HEK293 (cell line): ENCODE measurements at regions not wholly inside any gene's neighbourhood (a gene's known extent, or its start where the extent isn't known, plus 50 kb on each side); places are given as distances from the start of the nearest gene placed in this dataset.

ENCODE experiments used
- CTCF ChIA-PET: fragments of 350-600 bp; formaldehyde crosslinking; extraction: SDS; loops from one replicate; lab custom pipeline; 2021; ENCODE audit warnings: antibody characterized with exemption; lab: Yijun Ruan, JAX
- POLR2A ChIA-PET: fragments of 300-600 bp; formaldehyde crosslinking; extraction: SDS; loops from one replicate; lab custom pipeline; 2020; ENCODE audit warnings: antibody characterized with exemption, inconsistent platforms; lab: Yijun Ruan, JAX
- H3K27ac ChIP-seq: fragments of 200-500 bp; sonication (Bioruptor generic); 2 replicates; pipeline ENCODE4 v1.5.1; 2014; ENCODE audit warnings: low read depth, low read length, control low read depth, inconsistent platforms; ENCODE audit errors: extremely low read depth
- H3K36me3 ChIP-seq, 2 experiments: fragments of 200-500 bp in 1 of 2; sonication (Bioruptor generic) in 1 of 2; 1 replicate in 1 of 2; 2 replicates in 1 of 2; pipeline ENCODE4 v1.5.1; 2014 to 2017; ENCODE audit warnings: inconsistent platforms in 2 of 2, low read length in 2 of 2; ENCODE audit not compliant: control insufficient read depth in 2 of 2, insufficient read depth in 1 of 2
- H3K4me1 ChIP-seq: fragments of 200-500 bp; sonication (Bioruptor generic); 2 replicates; pipeline ENCODE4 v1.5.1; 2014; ENCODE audit warnings: mild to moderate bottlenecking, low read length, inconsistent platforms; ENCODE audit not compliant: control insufficient read depth, insufficient read depth
- H3K4me3 ChIP-seq: 2 replicates; pipeline ENCODE4 v1.5.1; 2011; ENCODE audit warnings: low read depth, mild to moderate bottlenecking, control low read depth, low read length, moderate library complexity
- H3K9me3 ChIP-seq: fragments of 200-500 bp; sonication (Bioruptor generic); 2 replicates; pipeline ENCODE4 v1.5.1; 2014; ENCODE audit warnings: low read depth, low read length, inconsistent platforms; ENCODE audit not compliant: control insufficient read depth, insufficient read depth
- OSR2 ChIP-seq: fragments of 450-650 bp; formaldehyde crosslinking; IDR thresholded peaks from 2 replicates; pipeline ENCODE4 v1.5.1; 2016; ENCODE audit warnings: missing biosample characterization, missing genetic modification characterization
- REPIN1 ChIP-seq: fragments of 450-650 bp; formaldehyde crosslinking; IDR thresholded peaks from 2 replicates; pipeline ENCODE4 v1.5.1; 2017; ENCODE audit warnings: missing biosample characterization, missing genetic modification characterization, low read depth
- SCRT2 ChIP-seq: fragments of 450-650 bp; formaldehyde crosslinking; IDR thresholded peaks from 2 replicates; pipeline ENCODE4 v1.5.1; 2016; ENCODE audit warnings: missing biosample characterization, missing genetic modification characterization
- ZBTB6 ChIP-seq: fragments of 450-650 bp; formaldehyde crosslinking; IDR thresholded peaks from 2 replicates; pipeline ENCODE4 v1.5.1; 2017; ENCODE audit warnings: missing biosample characterization, missing genetic modification characterization
- ZNF214 ChIP-seq: fragments of 450-650 bp; formaldehyde crosslinking; IDR thresholded peaks from 2 replicates; pipeline ENCODE4 v1.5.1; 2017; ENCODE audit warnings: missing biosample characterization, mild to moderate bottlenecking, missing genetic modification characterization, borderline replicate concordance
- ZNF239 ChIP-seq: fragments of 450-650 bp; formaldehyde crosslinking; IDR thresholded peaks from 2 replicates; pipeline ENCODE4 v1.5.1; 2016; ENCODE audit warnings: missing biosample characterization, missing genetic modification characterization
- ZNF426 ChIP-seq: fragments of 450-650 bp; formaldehyde crosslinking; IDR thresholded peaks from 2 replicates; pipeline ENCODE4 v1.5.1; 2017; ENCODE audit warnings: missing biosample characterization, missing genetic modification characterization, mild to moderate bottlenecking, inconsistent platforms, moderate library complexity
- ZNF433 ChIP-seq: fragments of 450-650 bp; formaldehyde crosslinking; IDR thresholded peaks from 2 replicates; pipeline ENCODE4 v1.5.1; 2016; ENCODE audit warnings: missing biosample characterization, missing genetic modification characterization, low read depth
- ZNF48 ChIP-seq: fragments of 450-650 bp; formaldehyde crosslinking; IDR thresholded peaks from 2 replicates; pipeline ENCODE4 v1.5.1; 2016; ENCODE audit warnings: missing biosample characterization, missing genetic modification characterization
- ZNF596 ChIP-seq: fragments of 450-650 bp; IDR thresholded peaks from 2 replicates; pipeline ENCODE4 v1.5.0; 2018; ENCODE audit warnings: missing biosample characterization, mild to moderate bottlenecking, missing genetic modification characterization, moderate library complexity
- ZNF639 ChIP-seq: fragments of 450-650 bp; formaldehyde crosslinking; IDR thresholded peaks from 2 replicates; pipeline ENCODE4 v1.5.1; 2016; ENCODE audit warnings: missing biosample characterization, missing genetic modification characterization
- ZNF677 ChIP-seq: fragments of 450-650 bp; IDR thresholded peaks from 2 replicates; pipeline ENCODE4 v1.5.0; 2018; ENCODE audit warnings: missing biosample characterization, mild to moderate bottlenecking, missing genetic modification characterization, moderate library complexity
- ZNF692 ChIP-seq: fragments of 450-650 bp; formaldehyde crosslinking; IDR thresholded peaks from 2 replicates; pipeline ENCODE4 v1.5.1; 2016; ENCODE audit warnings: missing biosample characterization, missing genetic modification characterization
- ZSCAN5A ChIP-seq: fragments of 450-650 bp; formaldehyde crosslinking; IDR thresholded peaks from 2 replicates; pipeline ENCODE4 v1.5.1; 2016; ENCODE audit warnings: missing biosample characterization, missing genetic modification characterization

GRCh38 chr10:3418926-3419325, 246.3 kb upstream of the PITRM1 start:
- POLR2A ChIA-PET = no interaction called here
- no peak overlapping the region for H3K4me3 ChIP-seq
- no peak for TF ChIP-seq OSR2
- TF ChIP-seq ZSCAN5A (tag by site-specific recombination) = no peak
- no peak for TF ChIP-seq ZNF639 (tag by site-specific recombination)
- TF ChIP-seq ZNF214 (tag by site-specific recombination) = no peak
- TF ChIP-seq ZNF677 (tag by site-specific recombination) = no peak
- TF ChIP-seq ZNF596 (tag by site-specific recombination) = no peak
- TF ChIP-seq ZNF48 (tag by site-specific recombination) = no peak
- no peak for TF ChIP-seq ZBTB6 (tag by site-specific recombination)
- peaks cover 8% of the 10 kb centered on the region for H3K4me1 ChIP-seq
- no peaks in the 10 kb centered on the region for H3K36me3 ChIP-seq
- H3K9me3 ChIP-seq = no peaks in the 10 kb centered on the region
- no peak overlapping the region for H3K27ac ChIP-seq
- CTCF ChIA-PET = no interaction called here

GRCh38 chr10:3418041-3418754, 245.6 kb upstream of the PITRM1 start:
- TF ChIP-seq SCRT2 (tag by site-specific recombination) (peak; percentile 40; the same call in 1 of the 2 replicates), ZNF239 (tag by site-specific recombination) (no peak)
- POLR2A ChIA-PET = no interaction called here
- CTCF ChIA-PET = interaction anchor here (0.6 kb wide), 1 partner anchor 440 kb away, joined by 3 read pairs; no protein-coding TSS in a partner anchor
- Histone ChIP-seq H3K36me3 (no peaks in the 10 kb centered on the region), H3K9me3 (no peaks in the 10 kb centered on the region), H3K4me3 (no peak overlapping the region), H3K27ac (no peak overlapping the region), H3K4me1 (peaks cover 8% of the 10 kb centered on the region)

GRCh38 chr10:3417096-3417495, 244.5 kb upstream of the PITRM1 start:
- CTCF ChIA-PET = no interaction called here

More at GRCh38 chr10:3417096-3417495, 244.5 kb upstream of the PITRM1 start:
- POLR2A ChIA-PET = no interaction called here
- TF ChIP-seq ZNF692 (no peak), ZNF426 (tag by site-specific recombination) (no peak), ZNF433 (tag by site-specific recombination) (no peak), REPIN1 (tag by site-specific recombination) (no peak)
- H3K9me3 ChIP-seq = no peaks in the 10 kb centered on the region
- H3K27ac ChIP-seq = no peak overlapping the region
- H3K4me1 ChIP-seq = peaks cover 8% of the 10 kb centered on the region
- H3K36me3 ChIP-seq = no peaks in the 10 kb centered on the region
- H3K4me3 ChIP-seq = no peak overlapping the region
